ENCODE measurements at regions not wholly inside any gene's neighbourhood (a gene's known extent, or its start where the extent isn't known, plus 50 kb on each side); places are given as distances from the start of the nearest gene placed in this dataset.

DNA sequence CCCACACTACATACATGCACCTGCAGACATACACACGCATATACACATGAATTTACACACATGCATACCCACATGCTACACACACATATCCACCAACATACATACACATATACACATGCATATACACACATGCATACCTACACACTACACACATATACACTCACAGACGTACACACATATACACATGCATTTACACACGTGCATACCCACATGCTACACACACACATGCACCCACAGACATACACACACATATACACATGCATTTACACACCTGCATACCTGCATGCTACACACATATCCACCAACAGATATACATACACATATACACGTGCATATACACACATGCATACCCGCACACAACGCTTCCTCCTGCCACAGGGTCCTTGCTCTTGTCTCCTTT, 61.2 kb upstream of the SLC25A33 start:
- H3K9me3 ChIP-seq (ENCODE audit: control insufficient read depth, low read length) = no peaks in the 10 kb centered on the region
- no peak for DNase-seq
- no peaks in the 10 kb centered on the region for H3K36me3 ChIP-seq (ENCODE audit: control insufficient read depth, insufficient read depth, low read length)
- Mint-ChIP-seq H3K27ac (no peak overlapping the region), H3K4me3 (no peak overlapping the region), H3K27me3 (ENCODE audit: insufficient read depth) (peaks cover 4% of the 10 kb centered on the region), H3K36me3 (ENCODE audit: low read depth) (no peaks in the 10 kb centered on the region), H3K9me3 (no peaks in the 10 kb centered on the region), H3K4me1 (peaks cover 2% of the 10 kb centered on the region)
- no peak overlapping the region for H3K4me3 ChIP-seq (ENCODE audit: low read length)
- no peaks in the 10 kb centered on the region for H3K27me3 ChIP-seq (ENCODE audit: control insufficient read depth, insufficient read depth, low read length, poor library complexity, severe bottlenecking)
- H3K27ac ChIP-seq (ENCODE audit: low read depth, low read length) = no peak overlapping the region
- 92 to 93% methylated on average over 3 to 6 of the region's 6 CpGs for WGBS, 2 experiments (ENCODE audit: insufficient coverage in 1 of 2, insufficient read length in 1 of 2)
- no peak overlapping the region for H3K9ac ChIP-seq (ENCODE audit: extremely low read depth, low read length, poor library complexity, severe bottlenecking)
- no peaks in the 10 kb centered on the region for H3K4me1 ChIP-seq (ENCODE audit: control insufficient read depth, insufficient read depth, low read length)
- TF ChIP-seq, protein P1, sequence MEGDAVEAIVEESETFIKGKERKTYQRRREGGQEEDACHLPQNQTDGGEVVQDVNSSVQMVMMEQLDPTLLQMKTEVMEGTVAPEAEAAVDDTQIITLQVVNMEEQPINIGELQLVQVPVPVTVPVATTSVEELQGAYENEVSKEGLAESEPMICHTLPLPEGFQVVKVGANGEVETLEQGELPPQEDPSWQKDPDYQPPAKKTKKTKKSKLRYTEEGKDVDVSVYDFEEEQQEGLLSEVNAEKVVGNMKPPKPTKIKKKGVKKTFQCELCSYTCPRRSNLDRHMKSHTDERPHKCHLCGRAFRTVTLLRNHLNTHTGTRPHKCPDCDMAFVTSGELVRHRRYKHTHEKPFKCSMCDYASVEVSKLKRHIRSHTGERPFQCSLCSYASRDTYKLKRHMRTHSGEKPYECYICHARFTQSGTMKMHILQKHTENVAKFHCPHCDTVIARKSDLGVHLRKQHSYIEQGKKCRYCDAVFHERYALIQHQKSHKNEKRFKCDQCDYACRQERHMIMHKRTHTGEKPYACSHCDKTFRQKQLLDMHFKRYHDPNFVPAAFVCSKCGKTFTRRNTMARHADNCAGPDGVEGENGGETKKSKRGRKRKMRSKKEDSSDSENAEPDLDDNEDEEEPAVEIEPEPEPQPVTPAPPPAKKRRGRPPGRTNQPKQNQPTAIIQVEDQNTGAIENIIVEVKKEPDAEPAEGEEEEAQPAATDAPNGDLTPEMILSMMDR (conservative IDR thresholded peaks at IDR 0.05) = no peak

DNA sequence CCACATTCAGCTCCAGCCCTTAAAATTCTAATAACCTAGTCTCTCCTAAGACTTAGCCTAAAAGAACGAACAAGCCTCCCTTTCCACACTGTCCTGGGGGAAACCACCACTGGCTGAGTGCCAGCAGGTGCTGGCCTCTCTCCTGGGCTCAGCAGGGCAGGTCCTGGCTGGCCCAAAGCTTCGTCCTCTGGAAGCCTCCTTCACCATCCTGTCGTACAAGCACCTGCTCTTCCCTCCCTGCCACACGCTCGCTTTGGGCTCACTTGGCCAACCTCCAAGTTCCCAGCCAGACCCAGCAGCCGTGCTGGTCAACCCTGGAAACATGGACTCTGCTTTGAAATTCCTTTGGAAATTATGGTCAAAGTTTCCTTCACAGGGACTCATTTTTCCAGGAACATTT, 58.2 kb upstream of the SLC25A33 start:
- Histone ChIP-seq H3K27ac (ENCODE audit: low read depth, low read length) (no peak overlapping the region), H3K4me1 (ENCODE audit: control insufficient read depth, insufficient read depth, low read length) (no peaks in the 10 kb centered on the region), H3K9me3 (ENCODE audit: control insufficient read depth, low read length) (no peaks in the 10 kb centered on the region), H3K4me3 (ENCODE audit: low read length) (no peak overlapping the region), H3K9ac (ENCODE audit: extremely low read depth, low read length, poor library complexity, severe bottlenecking) (no peak overlapping the region), H3K27me3 (ENCODE audit: control insufficient read depth, insufficient read depth, low read length, poor library complexity, severe bottlenecking) (no peaks in the 10 kb centered on the region), H3K36me3 (ENCODE audit: control insufficient read depth, insufficient read depth, low read length) (no peaks in the 10 kb centered on the region)
- no peaks in the 10 kb centered on the region for H3K36me3 Mint-ChIP-seq (ENCODE audit: low read depth)
- no peak overlapping the region for H3K27ac Mint-ChIP-seq
- no peaks in the 10 kb centered on the region for H3K4me1 Mint-ChIP-seq
- no peak for DNase-seq
- TF ChIP-seq, protein P1 (conservative IDR thresholded peaks at IDR 0.05) = no peak
- 92 to 95% methylated on average over 3 to 6 of the region's 6 CpGs for WGBS, 2 experiments (ENCODE audit: insufficient coverage in 1 of 2, insufficient read length in 1 of 2)
- no peak overlapping the region for H3K4me3 Mint-ChIP-seq
- H3K9me3 Mint-ChIP-seq = no peaks in the 10 kb centered on the region
- H3K27me3 Mint-ChIP-seq (ENCODE audit: insufficient read depth) = peaks cover 6% of the 10 kb centered on the region

DNA sequence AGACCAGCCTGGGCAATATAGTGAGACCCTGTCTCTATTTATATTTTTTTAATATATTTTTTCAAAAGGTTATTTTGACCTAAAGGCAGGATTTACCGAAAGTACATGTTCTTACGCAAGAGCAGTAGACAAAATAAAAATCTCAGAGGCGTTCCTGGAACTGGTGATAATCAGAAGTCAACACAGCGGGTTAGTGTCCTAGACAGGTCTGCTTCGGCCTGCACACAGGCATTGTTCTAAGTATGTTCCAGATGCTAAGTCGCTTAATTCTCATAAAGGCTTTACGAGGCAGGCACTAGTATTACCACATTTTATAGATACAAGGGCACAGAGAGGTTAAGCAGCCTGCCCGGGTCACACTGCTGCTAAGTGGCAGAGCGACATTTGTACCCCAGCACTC, 56.9 kb upstream of the SLC25A33 start:
- Histone ChIP-seq H3K27me3 (ENCODE audit: control insufficient read depth, insufficient read depth, low read length, poor library complexity, severe bottlenecking) (no peaks in the 10 kb centered on the region), H3K9ac (ENCODE audit: extremely low read depth, low read length, poor library complexity, severe bottlenecking) (no peak overlapping the region), H3K9me3 (ENCODE audit: control insufficient read depth, low read length) (no peaks in the 10 kb centered on the region), H3K27ac (ENCODE audit: low read depth, low read length) (no peak overlapping the region), H3K4me3 (ENCODE audit: low read length) (no peak overlapping the region), H3K36me3 (ENCODE audit: control insufficient read depth, insufficient read depth, low read length) (no peaks in the 10 kb centered on the region), H3K4me1 (ENCODE audit: control insufficient read depth, insufficient read depth, low read length) (no peaks in the 10 kb centered on the region)
- no peak overlapping the region for H3K27ac Mint-ChIP-seq
- H3K27me3 Mint-ChIP-seq (ENCODE audit: insufficient read depth) = peaks cover 3% of the 10 kb centered on the region
- H3K4me1 Mint-ChIP-seq = no peaks in the 10 kb centered on the region
- H3K36me3 Mint-ChIP-seq (ENCODE audit: low read depth) = no peaks in the 10 kb centered on the region
- H3K4me3 Mint-ChIP-seq = no peak overlapping the region
- DNase-seq = no peak
- WGBS, 2 experiments (ENCODE audit: insufficient coverage in 1 of 2, insufficient read length in 1 of 2) = 93 to 96% methylated on average over 9 of the region's 9 CpGs
- H3K9me3 Mint-ChIP-seq = no peaks in the 10 kb centered on the region
- TF ChIP-seq, protein P1 (conservative IDR thresholded peaks at IDR 0.05) = no peak
